Aorta (tissue), 5 donors: ENCODE measurements at regions not wholly inside any gene's neighbourhood (a gene's known extent, or its start where the extent isn't known, plus 50 kb on each side); places are given as distances from the start of the nearest gene placed in this dataset.

Source experiments
- ATAC-seq: fragments of 200-7000 bp; cut with Tn5 transposase; one replicate; pipeline ENCODE4 v1.9.1; 2022; ENCODE audit warnings: moderate library complexity; ENCODE audit not compliant: low FRiP score
- DNase-seq, 2 donors: peaks; one replicate each; pipeline ENCODE4 v3.0.0-alpha.2; 2020
- H3K27ac ChIP-seq, 2 donors: one replicate each; pipeline ENCODE4 v1.5.1; 2013; ENCODE audit warnings: low read length in 2 of 2, mild to moderate bottlenecking in 2 of 2, moderate library complexity in 2 of 2, control low read depth in 1 of 2, inconsistent platforms in 1 of 2, low read depth in 1 of 2
- H3K27me3 ChIP-seq, 2 donors: one replicate each; pipeline ENCODE4 v1.6.1; 2013; ENCODE audit warnings: control low read depth in 1 of 2, low read length in 1 of 2, mild to moderate bottlenecking in 1 of 2, moderate library complexity in 1 of 2; ENCODE audit not compliant: insufficient read depth in 2 of 2, control insufficient read depth in 1 of 2
- H3K36me3 ChIP-seq, 2 donors: one replicate each; pipeline ENCODE4 v1.6.1; 2013; ENCODE audit warnings: control low read depth in 1 of 2, low read length in 1 of 2, mild to moderate bottlenecking in 1 of 2; ENCODE audit not compliant: insufficient read depth in 2 of 2, control insufficient read depth in 1 of 2
- H3K4me1 ChIP-seq, 2 donors: one replicate each; pipeline ENCODE4 v1.6.1; 2013; ENCODE audit warnings: low read length in 2 of 2, control low read depth in 1 of 2, mild to moderate bottlenecking in 1 of 2, moderate library complexity in 1 of 2; ENCODE audit not compliant: insufficient read depth in 2 of 2, control insufficient read depth in 1 of 2
- H3K4me3 ChIP-seq, 2 donors: one replicate each; pipeline ENCODE4 v1.5.1; 2013; ENCODE audit warnings: low read length in 2 of 2, control low read depth in 1 of 2, mild to moderate bottlenecking in 1 of 2
- H3K9me3 ChIP-seq: one replicate; pipeline ENCODE4 v1.6.1; 2013; ENCODE audit warnings: mild to moderate bottlenecking, low read length; ENCODE audit not compliant: control insufficient read depth
- WGBS, 2 donors: extraction: QIAGEN DNeasy Blood & Tissue Kit; methylation state at CpG; one replicate each; pipeline ENCODE4 v1.1.7; 2013; 5-methylcytosine and 5-hydroxymethylcytosine counted together
- intact Hi-C, 2 donors: fragments of 100-400 bp; cut with DNase I; formaldehyde crosslinking; loops; one replicate each; pipeline versions ENCODE4 v1.14.2 to v1.15.0; 2022
- donor health status: healthy with polysubstance abuse.
- donor health status: Bipolar disorder and iron deficiency.
- donor health status: DM: no; HTN: no; CAD: no.
- donor health status: DM: no; HTN: no; CAD: no.
- donor health status: DM: yes; HTN: yes; CAD: no.

GRCh38 chr9:13816837-13817236 is 497.1 kb downstream of the NFIB start:
- WGBS, 2 donors: 93 to 97% methylated on average over 3 of the region's 3 CpGs
- DNase-seq (no peak), ATAC-seq (no peak)
- Histone ChIP-seq H3K27me3 (no peaks in the 10 kb centered on the region), H3K4me1 (no peaks in the 10 kb centered on the region), H3K4me3 (no peak overlapping the region), H3K9me3 (peaks cover 2% of the 10 kb centered on the region), H3K27ac (no peak overlapping the region), H3K36me3 (no peaks in the 10 kb centered on the region)
- intact Hi-C loops: no loop called here

DNA sequence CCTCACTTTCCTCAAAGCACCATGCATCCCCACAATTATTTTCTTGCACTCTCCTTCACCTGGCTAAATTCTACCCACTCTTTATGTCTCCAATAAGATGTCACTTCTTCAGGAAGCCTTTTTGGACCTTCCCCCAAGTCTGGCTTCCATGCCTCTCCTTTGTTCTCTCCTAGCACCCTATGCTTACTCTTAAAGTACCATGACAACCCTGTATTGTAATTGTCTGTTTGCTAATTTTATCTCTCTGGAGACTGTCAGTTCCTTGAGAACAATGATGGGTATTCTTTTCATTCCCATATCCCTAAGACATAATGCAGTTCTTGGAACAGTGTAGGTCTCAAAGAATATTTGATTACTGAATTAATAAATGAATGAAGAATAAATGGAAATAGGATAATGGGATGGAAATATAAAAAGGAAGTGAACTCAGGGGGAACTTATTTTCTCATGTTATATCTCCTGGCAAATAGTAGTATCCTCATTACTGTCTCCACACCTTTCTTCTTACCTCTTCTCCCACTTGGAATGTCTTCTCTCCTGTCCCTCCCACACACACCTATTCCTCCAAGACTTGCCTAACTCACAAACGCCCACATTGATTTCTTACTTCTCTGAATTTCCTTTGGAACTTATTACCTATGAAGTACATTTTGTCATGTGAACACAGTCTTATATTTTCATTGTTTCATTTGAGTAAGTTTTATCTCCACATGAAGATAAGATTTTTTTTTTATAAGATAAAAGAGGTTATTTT is 499.1 kb downstream of the NFIB start:
- Histone ChIP-seq H3K4me3 (no peak overlapping the region), H3K27ac (no peak overlapping the region), H3K9me3 (no peaks in the 10 kb centered on the region), H3K36me3 (no peaks in the 10 kb centered on the region), H3K4me1 (no peaks in the 10 kb centered on the region), H3K27me3 (no peaks in the 10 kb centered on the region)
- DNase-seq (no peak), ATAC-seq (no peak)
- WGBS, 2 donors: 92 to 93% methylated on average over 1 of the region's 1 CpG
- intact Hi-C loops: no loop called here

DNA sequence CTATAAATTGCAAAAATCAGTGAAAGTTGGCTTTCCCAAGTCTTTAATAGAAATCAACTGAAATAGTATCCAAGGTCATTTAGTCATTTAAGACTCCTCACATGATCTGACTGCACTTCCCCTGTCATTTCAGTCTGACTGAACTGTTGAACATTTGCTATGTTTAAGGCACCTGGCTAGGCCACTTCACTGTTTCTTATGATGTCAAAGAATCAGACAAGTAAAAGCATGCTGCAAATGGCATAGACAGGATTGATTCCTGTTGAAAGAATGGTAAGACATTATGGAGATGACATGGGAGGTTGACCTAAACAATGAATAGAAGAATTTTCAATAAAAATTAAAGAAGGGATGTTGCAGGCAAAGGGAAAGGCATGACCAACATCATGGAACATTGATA is 502.1 kb downstream of the NFIB start:
- no peaks in the 10 kb centered on the region for H3K9me3 ChIP-seq
- no peaks in the 10 kb centered on the region for H3K4me1 ChIP-seq
- no peak overlapping the region for H3K4me3 ChIP-seq
- no peaks in the 10 kb centered on the region for H3K27me3 ChIP-seq
- no peak for ATAC-seq
- no peak for DNase-seq
- H3K36me3 ChIP-seq: no peaks in the 10 kb centered on the region
- no peak overlapping the region for H3K27ac ChIP-seq
- intact Hi-C loops: no loop called here

GRCh38 chr9:13810510-13810909 is 503.4 kb downstream of the NFIB start:
- H3K27me3 ChIP-seq: no peaks in the 10 kb centered on the region
- DNase-seq (no peak), ATAC-seq (no peak)
- no peak overlapping the region for H3K4me3 ChIP-seq
- WGBS, 2 donors: 94% methylated on average over 6 of the region's 6 CpGs
- no peak overlapping the region for H3K27ac ChIP-seq
- H3K36me3 ChIP-seq: no peaks in the 10 kb centered on the region
- no peaks in the 10 kb centered on the region for H3K9me3 ChIP-seq
- no peaks in the 10 kb centered on the region for H3K4me1 ChIP-seq
- intact Hi-C loops: no loop called here

DNA sequence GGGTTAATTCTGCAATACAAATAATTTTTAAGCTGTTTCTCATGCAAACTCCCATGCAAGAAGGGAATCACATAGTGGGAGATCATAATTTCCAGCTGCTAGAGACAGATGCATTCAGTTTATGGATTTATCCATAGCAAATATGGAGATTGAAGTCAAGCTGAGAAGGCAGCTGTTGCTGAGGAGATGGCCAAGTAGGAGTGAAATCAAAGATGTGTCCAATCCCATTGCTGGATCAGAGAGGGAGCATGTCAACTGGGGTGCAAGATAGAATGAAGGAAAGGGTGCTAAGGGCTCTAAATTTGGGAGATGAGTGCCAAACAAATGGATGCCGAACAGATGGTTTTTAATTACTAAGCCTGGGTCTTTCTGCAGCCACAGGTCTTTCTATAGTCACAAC is 504.5 kb downstream of the NFIB start:
- H3K4me1 ChIP-seq: no peaks in the 10 kb centered on the region
- 95 to 99% methylated on average over 1 of the region's 1 CpG for WGBS, 2 donors

DNA sequence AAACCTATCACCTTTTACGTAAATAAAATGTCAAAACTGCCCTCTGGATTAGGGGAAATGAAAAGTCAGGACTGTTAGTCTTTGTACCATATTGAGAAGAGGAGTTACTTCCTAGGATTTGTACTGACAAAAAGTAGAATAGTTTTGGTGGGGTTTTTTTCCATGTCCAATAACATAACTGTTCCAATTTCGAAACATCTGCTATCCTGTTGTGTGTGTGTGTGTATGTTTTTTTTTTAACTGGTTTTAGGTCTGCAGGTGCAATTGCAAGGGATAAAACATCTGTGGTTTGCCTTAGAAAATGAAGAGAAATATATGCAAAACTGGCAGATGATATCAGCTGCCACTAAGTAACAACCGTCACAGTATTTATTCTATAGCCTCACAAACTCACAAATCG is 506.8 kb downstream of the NFIB start:
- ATAC-seq: no peak
- intact Hi-C loops: no loop called here
- no peaks in the 10 kb centered on the region for H3K27me3 ChIP-seq
- H3K27ac ChIP-seq: no peak overlapping the region
- no peaks in the 10 kb centered on the region for H3K36me3 ChIP-seq
- 96 to 97% methylated on average over 4 of the region's 4 CpGs for WGBS, 2 donors
- H3K4me1 ChIP-seq: no peaks in the 10 kb centered on the region
- H3K9me3 ChIP-seq: no peaks in the 10 kb centered on the region
- H3K4me3 ChIP-seq: no peak overlapping the region
- DNase-seq: no peak

More for the DNA sequence above, 504.5 kb downstream of the NFIB start:
- ATAC-seq (no peak), DNase-seq (no peak)
- intact Hi-C loops: no loop called here
- no peaks in the 10 kb centered on the region for H3K27me3 ChIP-seq
- H3K36me3 ChIP-seq: no peaks in the 10 kb centered on the region
- no peaks in the 10 kb centered on the region for H3K9me3 ChIP-seq
- no peak overlapping the region for H3K4me3 ChIP-seq
- H3K27ac ChIP-seq: no peak overlapping the region

GRCh38 chr9:13806714-13807113 is 507.2 kb downstream of the NFIB start:
- ATAC-seq (no peak), DNase-seq (no peak)
- intact Hi-C loops: no loop called here
- no peaks in the 10 kb centered on the region for H3K9me3 ChIP-seq
- no peaks in the 10 kb centered on the region for H3K4me1 ChIP-seq
- no peak overlapping the region for H3K27ac ChIP-seq
- no peaks in the 10 kb centered on the region for H3K27me3 ChIP-seq
- 93 to 98% methylated on average over 2 of the region's 2 CpGs for WGBS, 2 donors
- H3K4me3 ChIP-seq: no peak overlapping the region
- no peaks in the 10 kb centered on the region for H3K36me3 ChIP-seq

GRCh38 chr9:13805546-13805945 is 508.4 kb downstream of the NFIB start:
- no peak overlapping the region for H3K27ac ChIP-seq
- WGBS, 2 donors: 54 to 61% methylated on average over 5 of the region's 5 CpGs
- no peaks in the 10 kb centered on the region for H3K27me3 ChIP-seq
- H3K4me3 ChIP-seq: no peak overlapping the region
- intact Hi-C loops: no loop called here
- H3K36me3 ChIP-seq: no peaks in the 10 kb centered on the region
- no peaks in the 10 kb centered on the region for H3K4me1 ChIP-seq
- no peaks in the 10 kb centered on the region for H3K9me3 ChIP-seq
- DNase-seq (no peak), ATAC-seq (no peak)

DNA sequence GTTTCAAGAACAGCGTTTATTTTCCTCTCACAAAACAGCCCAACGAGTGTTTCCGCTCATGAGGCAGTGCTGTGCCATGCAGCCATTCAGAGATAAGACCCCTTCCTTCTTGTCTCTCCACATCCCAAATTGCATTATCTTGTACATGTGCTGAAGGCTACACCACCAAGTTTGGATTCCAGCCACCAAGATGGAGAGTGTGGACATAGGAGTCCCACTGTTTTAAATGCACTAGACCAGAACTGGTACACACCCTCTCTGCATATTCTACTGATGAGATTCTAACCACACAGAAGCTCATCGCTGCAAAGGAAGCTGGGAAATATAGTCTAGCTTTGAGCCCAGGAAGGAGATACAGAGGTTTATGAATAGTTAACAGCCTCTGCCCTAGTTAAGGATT is 509.4 kb downstream of the NFIB start:
- H3K4me3 ChIP-seq: no peak overlapping the region
- intact Hi-C loops: no loop called here
- ATAC-seq (no peak), DNase-seq (no peak)
- H3K27ac ChIP-seq: no peak overlapping the region
- no peaks in the 10 kb centered on the region for H3K4me1 ChIP-seq
- H3K36me3 ChIP-seq: no peaks in the 10 kb centered on the region
- no peaks in the 10 kb centered on the region for H3K9me3 ChIP-seq
- H3K27me3 ChIP-seq: no peaks in the 10 kb centered on the region
- 67 to 82% methylated on average over 4 of the region's 4 CpGs for WGBS, 2 donors
